ENCODE measurements at regions not wholly inside any gene's neighbourhood (a gene's known extent, or its start where the extent isn't known, plus 50 kb on each side); places are given as distances from the start of the nearest gene placed in this dataset.
A peak's percentile ranks its signal among the peaks of the same experiment; 100 is the strongest.

- TF ChIP-seq ZNF770 (CRISPR knock-in tag; IDR thresholded peaks at IDR 0.05) = no peak
- TF ChIP-seq, protein P1, sequence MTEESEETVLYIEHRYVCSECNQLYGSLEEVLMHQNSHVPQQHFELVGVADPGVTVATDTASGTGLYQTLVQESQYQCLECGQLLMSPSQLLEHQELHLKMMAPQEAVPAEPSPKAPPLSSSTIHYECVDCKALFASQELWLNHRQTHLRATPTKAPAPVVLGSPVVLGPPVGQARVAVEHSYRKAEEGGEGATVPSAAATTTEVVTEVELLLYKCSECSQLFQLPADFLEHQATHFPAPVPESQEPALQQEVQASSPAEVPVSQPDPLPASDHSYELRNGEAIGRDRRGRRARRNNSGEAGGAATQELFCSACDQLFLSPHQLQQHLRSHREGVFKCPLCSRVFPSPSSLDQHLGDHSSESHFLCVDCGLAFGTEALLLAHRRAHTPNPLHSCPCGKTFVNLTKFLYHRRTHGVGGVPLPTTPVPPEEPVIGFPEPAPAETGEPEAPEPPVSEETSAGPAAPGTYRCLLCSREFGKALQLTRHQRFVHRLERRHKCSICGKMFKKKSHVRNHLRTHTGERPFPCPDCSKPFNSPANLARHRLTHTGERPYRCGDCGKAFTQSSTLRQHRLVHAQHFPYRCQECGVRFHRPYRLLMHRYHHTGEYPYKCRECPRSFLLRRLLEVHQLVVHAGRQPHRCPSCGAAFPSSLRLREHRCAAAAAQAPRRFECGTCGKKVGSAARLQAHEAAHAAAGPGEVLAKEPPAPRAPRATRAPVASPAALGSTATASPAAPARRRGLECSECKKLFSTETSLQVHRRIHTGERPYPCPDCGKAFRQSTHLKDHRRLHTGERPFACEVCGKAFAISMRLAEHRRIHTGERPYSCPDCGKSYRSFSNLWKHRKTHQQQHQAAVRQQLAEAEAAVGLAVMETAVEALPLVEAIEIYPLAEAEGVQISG (CRISPR knock-in tag; IDR thresholded peaks at IDR 0.05) = no peak
- TF ChIP-seq MYC (CRISPR knock-in tag; IDR thresholded peaks at IDR 0.05; ENCODE audit: borderline replicate concordance) = no peak
- TF ChIP-seq ZNF792 (CRISPR knock-in tag; IDR thresholded peaks at IDR 0.05) = no peak
- TF ChIP-seq PHF20 (CRISPR knock-in tag; IDR thresholded peaks at IDR 0.05) = no peak
- no peak for TF ChIP-seq ATF3 (CRISPR knock-in tag; IDR thresholded peaks at IDR 0.05)
- TF ChIP-seq, protein P2, sequence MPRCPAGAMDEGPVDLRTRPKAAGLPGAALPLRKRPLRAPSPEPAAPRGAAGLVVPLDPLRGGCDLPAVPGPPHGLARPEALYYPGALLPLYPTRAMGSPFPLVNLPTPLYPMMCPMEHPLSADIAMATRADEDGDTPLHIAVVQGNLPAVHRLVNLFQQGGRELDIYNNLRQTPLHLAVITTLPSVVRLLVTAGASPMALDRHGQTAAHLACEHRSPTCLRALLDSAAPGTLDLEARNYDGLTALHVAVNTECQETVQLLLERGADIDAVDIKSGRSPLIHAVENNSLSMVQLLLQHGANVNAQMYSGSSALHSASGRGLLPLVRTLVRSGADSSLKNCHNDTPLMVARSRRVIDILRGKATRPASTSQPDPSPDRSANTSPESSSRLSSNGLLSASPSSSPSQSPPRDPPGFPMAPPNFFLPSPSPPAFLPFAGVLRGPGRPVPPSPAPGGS (CRISPR knock-in tag; IDR thresholded peaks at IDR 0.05) = no peak
- no peak for TF ChIP-seq TRIM24 (CRISPR knock-in tag; IDR thresholded peaks at IDR 0.05)
- peak; percentile 30; the same call in 1 of the 2 replicates for TF ChIP-seq ZNF605 (CRISPR knock-in tag; IDR thresholded peaks at IDR 0.05)
- no peak for TF ChIP-seq HOXD1 (CRISPR knock-in tag; IDR thresholded peaks at IDR 0.05)
- TF ChIP-seq MED8 (CRISPR knock-in tag; IDR thresholded peaks at IDR 0.05; ENCODE audit: insufficient replicate concordance) = no peak
- TF ChIP-seq MED1 (CRISPR knock-in tag; IDR thresholded peaks at IDR 0.05) = peak; percentile 91
- TF ChIP-seq HNRNPUL1 (IDR thresholded peaks at IDR 0.05; ENCODE audit: low read depth, low read length) = no peak
- no peak for TF ChIP-seq MAFG (CRISPR knock-in tag; IDR thresholded peaks at IDR 0.05)
- no peak for TF ChIP-seq ZNF142 (CRISPR knock-in tag; IDR thresholded peaks at IDR 0.05)
- no peak for TF ChIP-seq KAT7 (CRISPR knock-in tag; IDR thresholded peaks at IDR 0.05; ENCODE audit: borderline replicate concordance)
- TF ChIP-seq ZNF337 (CRISPR knock-in tag; IDR thresholded peaks at IDR 0.05; ENCODE audit: borderline replicate concordance, low read depth) = no peak
These were observed 106.1 kb upstream of the TMEM170B start (continued) for GRCh38 chr6:11431455-11431937.

Data from HepG2 (cell line).